Sigmoid colon (tissue), 4 donors: ENCODE measurements at regions not wholly inside any gene's neighbourhood (a gene's known extent, or its start where the extent isn't known, plus 50 kb on each side); places are given as distances from the start of the nearest gene placed in this dataset.

Experiments
- CTCF ChIP-seq, 4 experiments: fragments of 450-650 bp in 3 of 4; fragments of 200-600 bp in 1 of 4; IDR thresholded peaks; one replicate each; pipeline ENCODE4 v1.5.1; 2016 to 2019; ENCODE audit warnings: antibody characterized with exemption in 4 of 4, mild to moderate bottlenecking in 3 of 4, moderate library complexity in 2 of 4
- EP300 ChIP-seq, 4 donors: sonication (generic); formaldehyde crosslinking; IDR thresholded peaks; one replicate each; pipeline ENCODE4 v1.6.1; 2017; ENCODE audit warnings: antibody characterized with exemption in 4 of 4
- POLR2A ChIP-seq, 2 donors: fragments of 450-650 bp; IDR thresholded peaks; one replicate each; pipeline ENCODE4 v1.6.1; 2016; ENCODE audit warnings: antibody characterized with exemption in 2 of 2, mild to moderate bottlenecking in 2 of 2, moderate library complexity in 2 of 2
- POLR2AphosphoS5 ChIP-seq, 4 donors: sonication (generic); formaldehyde crosslinking; IDR thresholded peaks; one replicate each; pipeline ENCODE4 v1.6.1; 2017; ENCODE audit warnings: antibody characterized with exemption in 4 of 4

- TF ChIP-seq POLR2AphosphoS5 (IDR thresholded peaks at IDR 0.05) (no peak), CTCF (IDR thresholded peaks at IDR 0.05) (no peak), POLR2A (IDR thresholded peaks at IDR 0.05) (no peak), EP300 (IDR thresholded peaks at IDR 0.05) (no peak)
Observed at GRCh38 chr7:114302858-114303257, 111.8 kb upstream of the FOXP2 start.
